Esophagus squamous epithelium (tissue), 4 donors: ENCODE measurements at regions not wholly inside any gene's neighbourhood (a gene's known extent, or its start where the extent isn't known, plus 50 kb on each side); places are given as distances from the start of the nearest gene placed in this dataset.

Experiments used
- POLR2A ChIP-seq, 4 donors: fragments of 450-650 bp; IDR thresholded peaks; one replicate each; pipeline ENCODE4 v1.6.1; 2017; ENCODE audit warnings: antibody characterized with exemption in 4 of 4, mild to moderate bottlenecking in 4 of 4, moderate library complexity in 3 of 4
- TF ChIP-seq, protein P1 (sequence below), 6 experiments: fragments of 450-650 bp in 4 of 6; fragments of 200-600 bp in 2 of 6; sonication (generic) in 2 of 6; IDR thresholded peaks; one replicate each; pipeline ENCODE4 v1.5.1; 2016 to 2019; ENCODE audit warnings: antibody characterized with exemption in 6 of 6, mild to moderate bottlenecking in 4 of 6, moderate library complexity in 4 of 6

GRCh38 chr12:88645816-88646215 lies 65.5 kb upstream of the KITLG start:
- TF ChIP-seq, protein P1, sequence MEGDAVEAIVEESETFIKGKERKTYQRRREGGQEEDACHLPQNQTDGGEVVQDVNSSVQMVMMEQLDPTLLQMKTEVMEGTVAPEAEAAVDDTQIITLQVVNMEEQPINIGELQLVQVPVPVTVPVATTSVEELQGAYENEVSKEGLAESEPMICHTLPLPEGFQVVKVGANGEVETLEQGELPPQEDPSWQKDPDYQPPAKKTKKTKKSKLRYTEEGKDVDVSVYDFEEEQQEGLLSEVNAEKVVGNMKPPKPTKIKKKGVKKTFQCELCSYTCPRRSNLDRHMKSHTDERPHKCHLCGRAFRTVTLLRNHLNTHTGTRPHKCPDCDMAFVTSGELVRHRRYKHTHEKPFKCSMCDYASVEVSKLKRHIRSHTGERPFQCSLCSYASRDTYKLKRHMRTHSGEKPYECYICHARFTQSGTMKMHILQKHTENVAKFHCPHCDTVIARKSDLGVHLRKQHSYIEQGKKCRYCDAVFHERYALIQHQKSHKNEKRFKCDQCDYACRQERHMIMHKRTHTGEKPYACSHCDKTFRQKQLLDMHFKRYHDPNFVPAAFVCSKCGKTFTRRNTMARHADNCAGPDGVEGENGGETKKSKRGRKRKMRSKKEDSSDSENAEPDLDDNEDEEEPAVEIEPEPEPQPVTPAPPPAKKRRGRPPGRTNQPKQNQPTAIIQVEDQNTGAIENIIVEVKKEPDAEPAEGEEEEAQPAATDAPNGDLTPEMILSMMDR (IDR thresholded peaks at IDR 0.05): no peak
- no peak for TF ChIP-seq POLR2A (IDR thresholded peaks at IDR 0.05)
